HG03571 (cell line): ENCODE measurements at regions not wholly inside any gene's neighbourhood (a gene's known extent, or its start where the extent isn't known, plus 50 kb on each side); places are given as distances from the start of the nearest gene placed in this dataset.
"Not testable (repeated sequence)": the region's sequence is repeated elsewhere in the genome, so short reads cannot be mapped to it uniquely, and the experiment has no call there.

ENCODE experiments used
- ATAC-seq: cut with Tn5 transposase; IDR thresholded peaks from one replicate; pipeline ENCODE4 v1.9.1; 2021; ENCODE audit not compliant: unreplicated experiment

DNA sequence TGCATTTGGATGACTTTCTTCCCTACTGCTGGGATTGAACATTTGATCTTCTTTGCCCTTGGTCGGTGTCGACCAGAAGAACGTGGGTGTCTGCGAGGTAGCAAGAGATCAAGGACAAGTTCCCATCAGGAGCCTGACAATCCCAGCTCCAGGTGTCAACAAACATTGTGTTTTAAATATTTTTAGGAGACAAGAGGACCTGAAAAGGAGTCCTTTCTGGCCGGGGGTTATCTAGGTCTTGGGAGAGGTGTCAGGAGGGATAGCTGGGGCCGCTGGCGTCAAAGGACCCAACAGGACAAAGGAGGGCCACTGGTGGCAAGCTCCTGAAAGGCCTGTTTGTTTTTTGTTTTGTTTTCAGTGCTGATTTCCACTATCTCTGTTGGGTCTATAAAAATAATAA lies 308.4 kb upstream of the ERCC4 start:
- no peak for ATAC-seq

GRCh38 chr16:13612623-13613022 lies 307.3 kb upstream of the ERCC4 start:
- no peak for ATAC-seq

- ATAC-seq: no peak
These were observed 306.8 kb upstream of the ERCC4 start for GRCh38 chr16:13613165-13613564.

- ATAC-seq: no peak
These were observed 298.3 kb upstream of the ERCC4 start for GRCh38 chr16:13621639-13622038.

- no peak for ATAC-seq
These were observed 291.8 kb upstream of the ERCC4 start for GRCh38 chr16:13628156-13628555.

GRCh38 chr16:13629704-13630103 lies 290.2 kb upstream of the ERCC4 start:
- ATAC-seq: no peak

GRCh38 chr16:13630374-13630773 lies 289.6 kb upstream of the ERCC4 start:
- no peak for ATAC-seq

DNA sequence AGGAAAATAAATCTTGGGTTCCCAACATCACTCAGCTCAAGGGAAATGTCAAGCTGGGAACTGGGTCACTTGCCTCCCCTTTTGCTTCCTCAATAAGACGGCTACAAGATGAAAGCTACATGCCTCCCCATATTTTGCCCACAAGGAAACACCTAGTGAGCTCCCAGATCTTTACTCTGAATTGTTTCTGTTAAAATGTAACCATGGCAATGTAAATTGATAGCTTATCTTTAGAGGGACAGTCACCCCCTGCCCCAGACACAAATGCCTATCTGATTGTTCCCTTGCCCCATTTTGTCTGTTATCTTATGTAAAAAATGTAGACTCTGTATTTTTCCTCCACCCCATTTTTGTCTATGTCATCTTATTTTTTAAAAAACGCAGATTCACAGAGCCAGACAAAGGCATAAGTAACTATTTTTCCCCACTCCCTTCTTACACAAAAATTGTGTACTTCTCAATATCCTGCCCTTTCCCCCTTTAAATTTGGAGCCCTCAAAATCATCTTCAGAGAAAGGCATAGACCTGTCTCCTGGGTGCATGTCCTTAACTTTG lies 288.7 kb upstream of the ERCC4 start:
- ATAC-seq: no peak

DNA sequence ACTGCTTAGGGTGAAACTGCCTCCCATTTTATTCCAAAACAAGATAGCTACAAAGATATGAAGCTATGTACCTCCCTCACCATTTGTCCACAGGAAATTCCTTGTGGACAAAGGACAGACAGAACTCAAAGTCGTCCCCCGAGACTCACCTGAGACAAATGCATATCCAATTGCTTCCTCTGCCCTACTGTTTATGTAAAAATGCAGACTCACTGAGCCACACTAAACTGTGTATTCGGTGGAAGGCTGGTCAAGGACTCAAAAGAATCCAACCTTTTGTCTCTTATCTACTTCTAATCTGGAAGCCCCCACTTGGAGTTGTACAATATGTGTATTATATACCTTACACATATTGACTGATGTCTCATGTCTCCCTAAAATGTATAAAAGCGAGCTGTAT lies 288.0 kb upstream of the ERCC4 start:
- ATAC-seq: no peak

DNA sequence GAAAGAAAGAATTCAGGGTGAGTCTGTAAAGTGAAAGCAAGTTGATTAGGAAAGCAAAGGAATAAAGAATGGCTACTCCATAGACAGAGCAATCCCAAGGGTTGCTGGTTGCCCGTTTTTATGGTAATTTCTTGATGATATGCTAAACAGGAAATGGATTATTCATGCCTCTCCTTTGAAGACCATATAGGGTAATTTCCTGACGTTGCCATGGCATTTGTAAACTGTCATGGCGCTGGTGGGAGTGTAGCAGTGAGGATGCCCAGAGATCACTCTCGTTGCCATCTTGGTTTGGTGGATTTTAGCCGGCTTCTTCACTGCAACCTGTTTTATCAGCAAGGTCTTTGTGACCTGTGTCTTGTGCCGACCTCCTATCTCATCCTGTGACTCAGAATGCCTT lies 287.4 kb upstream of the ERCC4 start:
- ATAC-seq: not testable (repeated sequence)

GRCh38 chr16:13633391-13633861 lies 286.5 kb upstream of the ERCC4 start:
- no peak for ATAC-seq

- no peak for ATAC-seq
These were observed 285.7 kb upstream of the ERCC4 start for GRCh38 chr16:13634253-13634652.

GRCh38 chr16:13634959-13635358 lies 285.0 kb upstream of the ERCC4 start:
- no peak for ATAC-seq

DNA sequence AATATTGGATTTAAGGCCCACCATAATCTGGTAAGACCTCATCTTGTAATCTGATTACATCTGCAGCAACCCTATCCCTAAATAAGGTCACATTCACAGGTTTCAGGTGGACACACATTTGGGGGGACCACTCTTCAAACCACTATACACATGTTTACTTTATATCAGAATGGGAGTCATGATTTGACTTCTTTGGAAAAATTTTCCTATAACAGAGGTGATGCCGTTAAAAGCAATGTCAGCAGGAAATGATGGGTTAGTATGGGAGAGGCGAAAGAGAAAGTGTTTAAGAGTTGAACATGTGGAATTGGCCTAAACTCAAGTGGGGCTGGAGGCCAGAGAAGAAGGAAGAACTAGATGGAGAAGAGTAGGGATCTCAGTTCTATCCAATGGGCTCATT lies 281.7 kb upstream of the ERCC4 start:
- ATAC-seq: no peak

DNA sequence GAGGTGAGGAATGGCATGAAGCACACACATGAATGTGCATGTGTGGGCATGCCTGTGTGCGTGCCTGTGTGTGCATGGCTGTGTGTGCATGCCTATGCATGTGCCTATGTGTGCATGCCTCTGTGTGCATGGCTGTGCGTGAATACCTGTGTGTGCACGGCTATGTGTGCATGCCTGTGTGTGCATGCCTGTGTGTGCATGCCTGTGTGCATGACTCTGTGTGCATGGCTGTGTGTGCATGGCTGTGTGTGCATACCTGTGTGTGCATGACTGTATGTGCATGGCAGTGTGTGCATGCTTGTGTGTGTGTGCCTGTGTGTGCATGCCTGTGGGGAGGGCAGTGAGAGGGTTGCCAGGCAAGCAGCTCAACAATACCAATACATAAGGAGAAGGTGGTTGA lies 276.5 kb upstream of the ERCC4 start:
- no peak for ATAC-seq

- no peak for ATAC-seq
These were observed 274.2 kb upstream of the ERCC4 start for GRCh38 chr16:13645601-13646245.

- ATAC-seq: no peak
These were observed 259.1 kb upstream of the ERCC4 start for GRCh38 chr16:13660807-13661206.

- ATAC-seq: no peak
These were observed 254.1 kb upstream of the ERCC4 start for GRCh38 chr16:13665876-13666275.

GRCh38 chr16:13672196-13672595 lies 247.8 kb upstream of the ERCC4 start:
- no peak for ATAC-seq

GRCh38 chr16:13680021-13680889 lies 239.7 kb upstream of the ERCC4 start:
- ATAC-seq: no peak

DNA sequence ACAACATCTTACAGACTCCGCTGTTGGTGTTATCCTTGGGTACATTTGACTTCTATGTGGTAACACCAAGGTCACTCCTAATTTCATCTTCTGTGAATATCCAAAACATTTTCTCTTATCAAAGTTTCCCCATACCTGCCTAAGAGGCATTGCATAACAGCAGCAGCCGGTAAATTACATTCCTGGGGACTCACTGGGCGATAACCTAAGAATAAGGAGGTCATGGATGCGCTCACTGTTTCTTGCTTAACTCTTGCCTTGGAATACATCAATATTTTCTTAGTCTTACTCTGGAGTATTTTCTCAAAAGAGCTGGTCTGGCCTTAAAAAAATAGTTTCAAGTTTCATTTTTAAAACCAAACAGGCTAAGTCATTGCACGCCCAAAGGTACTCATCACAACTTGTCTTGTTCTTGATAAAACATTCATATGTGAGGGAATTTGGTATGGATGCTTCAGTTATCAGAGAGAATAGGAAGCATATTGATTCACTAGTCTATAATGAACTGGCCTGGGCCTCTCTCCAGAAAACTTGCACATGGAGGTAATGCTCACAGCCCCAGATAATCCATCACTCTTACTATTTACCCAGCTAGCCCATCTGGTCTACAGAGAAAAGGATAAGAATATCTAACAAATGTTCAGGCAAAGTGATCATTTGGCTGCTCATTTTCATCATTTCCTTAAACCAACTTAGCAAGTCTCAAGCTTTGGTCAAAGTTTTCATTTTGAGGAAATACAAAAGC lies 235.0 kb upstream of the ERCC4 start:
- ATAC-seq: no peak
